GM18951 (cell line): ENCODE measurements at regions not wholly inside any gene's neighbourhood (a gene's known extent, or its start where the extent isn't known, plus 50 kb on each side); places are given as distances from the start of the nearest gene placed in this dataset.

Source experiments
- POLR2A ChIP-seq: IDR thresholded peaks from 4 replicates; pipeline ENCODE4 v1.6.1; 2011; ENCODE audit warnings: mild to moderate bottlenecking; ENCODE audit not compliant: insufficient read length, insufficient read depth; ENCODE audit errors: extremely low read depth
- in situ Hi-C: fragments of 300-500 bp; cut with MboI; formaldehyde crosslinking; loops from one replicate; pipeline ENCODE4 v1.12.0; 2022; ENCODE audit warnings: low sequenced_read_pairs, mixed read lengths, inconsistent platforms; ENCODE audit not compliant: unreplicated experiment

DNA sequence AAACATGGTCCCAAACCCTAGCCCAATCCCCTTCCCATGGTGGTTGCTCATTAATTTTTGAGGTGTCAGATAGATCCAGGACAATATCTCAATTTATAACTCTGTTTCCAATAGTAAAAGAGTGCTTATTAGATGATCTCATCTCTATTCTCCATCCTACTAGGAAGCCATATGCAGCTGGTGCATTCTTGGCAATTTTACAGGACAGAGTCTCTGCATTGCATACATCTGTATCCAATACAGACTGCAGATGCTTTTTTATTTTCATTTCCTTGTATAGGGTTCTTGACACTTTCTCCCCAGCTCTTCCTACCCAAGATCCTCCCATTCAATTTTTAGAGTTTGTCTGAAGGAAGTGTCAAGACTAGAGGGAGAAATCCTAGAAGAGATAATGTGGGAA is 194.8 kb upstream of the DPH6 start:
- no peak for TF ChIP-seq POLR2A

DNA sequence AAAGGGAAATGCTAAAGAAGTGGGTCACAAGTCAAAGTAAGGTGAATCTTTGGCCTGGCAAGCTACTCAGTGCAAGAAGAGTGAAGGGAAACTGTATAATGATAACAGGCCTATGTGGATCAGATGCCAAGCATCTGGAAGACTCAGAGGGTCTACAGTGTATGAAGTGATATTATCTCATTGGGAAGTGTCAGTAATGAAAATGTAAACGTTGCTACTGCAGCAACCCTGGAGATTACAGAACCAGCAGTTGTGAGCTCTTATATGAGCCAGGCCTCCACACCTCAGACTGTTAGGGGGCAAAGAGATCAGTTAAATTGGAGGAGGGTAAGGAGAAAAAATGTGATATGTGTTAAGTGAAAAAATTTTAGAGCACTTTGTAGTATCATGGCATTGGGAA is 195.4 kb upstream of the DPH6 start:
- no peak for TF ChIP-seq POLR2A
- in situ Hi-C loops: no loop called here

More for the DNA sequence above, 194.8 kb upstream of the DPH6 start:
- in situ Hi-C loops: no loop called here

DNA sequence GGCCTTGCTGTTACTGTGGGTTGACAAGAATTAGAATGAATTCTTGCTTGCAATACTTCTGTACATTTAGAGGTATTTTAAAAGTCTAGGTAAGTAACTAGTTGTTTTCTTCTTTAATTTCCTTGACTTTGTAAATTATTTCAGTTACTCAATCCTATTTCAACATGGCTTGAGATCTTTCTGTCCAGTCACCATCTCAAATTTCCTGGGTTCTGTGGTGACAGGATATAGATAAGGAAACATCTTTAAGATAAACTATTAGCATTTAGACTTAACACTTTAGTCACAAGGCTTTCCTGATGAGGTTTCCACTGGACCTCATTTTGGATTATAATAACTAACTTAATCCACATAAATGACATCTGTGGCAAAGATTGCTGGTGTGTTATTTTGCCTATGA is 195.9 kb upstream of the DPH6 start:
- in situ Hi-C loops: no loop called here
- no peak for TF ChIP-seq POLR2A

DNA sequence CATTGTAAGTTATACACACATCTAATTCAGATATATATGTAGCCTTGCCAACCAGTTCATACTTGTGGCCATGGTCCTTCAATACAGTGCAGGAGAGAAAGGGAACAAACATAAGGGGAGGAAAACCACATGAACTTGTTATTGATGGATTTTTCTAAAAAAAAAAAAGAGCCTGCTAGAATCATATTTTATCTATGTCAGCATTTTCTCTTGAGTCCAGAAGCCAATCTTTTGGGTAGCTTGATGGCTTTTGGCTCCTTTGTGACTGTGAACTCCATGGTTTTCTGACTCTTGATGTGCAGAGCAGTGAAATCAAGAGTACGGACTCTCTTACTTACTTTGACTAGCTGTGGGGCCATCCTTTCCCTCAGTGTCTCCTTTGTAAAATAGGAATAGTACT is 197.4 kb upstream of the DPH6 start:
- in situ Hi-C loops: no loop called here
- no peak for TF ChIP-seq POLR2A

DNA sequence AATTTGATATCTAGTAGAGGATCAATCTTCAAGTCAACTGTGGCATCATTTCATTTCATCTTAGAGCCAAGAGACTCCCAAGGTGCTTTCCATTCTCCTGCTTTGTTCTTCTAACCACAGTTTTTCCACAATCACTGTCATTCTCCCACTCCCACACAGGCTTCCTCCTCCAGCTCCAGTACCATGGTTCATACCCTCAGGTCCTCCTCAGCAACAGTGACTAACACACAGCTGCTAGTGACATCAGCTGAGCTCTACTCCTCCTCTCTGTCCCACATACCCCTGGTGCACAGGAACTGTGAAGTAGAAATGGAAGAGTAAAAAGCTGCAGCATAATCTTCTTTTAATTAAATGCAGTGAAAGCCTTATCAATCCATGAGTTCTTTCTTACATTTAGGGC is 200.2 kb upstream of the DPH6 start:
- in situ Hi-C loops: no loop called here

DNA sequence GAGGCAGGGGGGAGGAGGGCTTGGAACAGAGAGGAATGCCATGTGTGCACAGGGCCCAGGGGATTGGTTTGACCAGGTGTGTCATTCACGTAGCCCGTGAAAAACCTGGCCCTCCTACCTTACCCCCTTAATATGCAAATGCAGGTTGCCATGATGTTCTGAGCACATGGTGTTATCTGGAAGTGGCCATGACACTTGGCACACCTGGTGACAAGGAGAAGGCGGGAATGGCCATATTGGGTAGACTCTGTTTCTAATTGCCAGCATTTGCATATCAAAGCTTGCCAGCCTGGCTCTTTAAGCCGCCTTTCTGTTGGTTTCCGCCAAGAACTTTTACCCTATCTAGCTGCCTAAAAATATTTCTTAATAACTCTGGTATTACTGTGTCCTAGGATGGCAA is 202.1 kb upstream of the DPH6 start:
- TF ChIP-seq POLR2A: no peak
- in situ Hi-C loops: no loop called here

More for the DNA sequence above, 200.2 kb upstream of the DPH6 start:
- no peak for TF ChIP-seq POLR2A

DNA sequence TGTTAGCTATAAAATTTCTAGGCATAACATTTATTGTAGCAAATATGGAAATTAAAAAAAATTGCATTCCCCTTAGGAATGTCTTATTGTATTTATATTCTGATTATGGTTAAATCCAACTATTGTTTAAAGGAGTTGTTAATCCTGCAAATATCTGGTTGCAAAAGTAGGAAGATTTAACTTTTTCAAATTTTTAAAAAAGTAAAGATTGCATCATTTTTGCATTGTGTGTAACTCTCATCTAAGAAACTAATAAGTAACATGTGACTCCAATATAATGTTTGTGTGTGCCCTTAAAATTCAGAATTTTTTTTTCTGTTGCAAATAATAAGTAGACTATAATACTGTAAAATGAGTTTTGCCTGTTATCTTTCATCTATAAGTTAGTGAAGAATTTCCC is 204.1 kb upstream of the DPH6 start:
- in situ Hi-C loops: no loop called here
- TF ChIP-seq POLR2A: no peak

DNA sequence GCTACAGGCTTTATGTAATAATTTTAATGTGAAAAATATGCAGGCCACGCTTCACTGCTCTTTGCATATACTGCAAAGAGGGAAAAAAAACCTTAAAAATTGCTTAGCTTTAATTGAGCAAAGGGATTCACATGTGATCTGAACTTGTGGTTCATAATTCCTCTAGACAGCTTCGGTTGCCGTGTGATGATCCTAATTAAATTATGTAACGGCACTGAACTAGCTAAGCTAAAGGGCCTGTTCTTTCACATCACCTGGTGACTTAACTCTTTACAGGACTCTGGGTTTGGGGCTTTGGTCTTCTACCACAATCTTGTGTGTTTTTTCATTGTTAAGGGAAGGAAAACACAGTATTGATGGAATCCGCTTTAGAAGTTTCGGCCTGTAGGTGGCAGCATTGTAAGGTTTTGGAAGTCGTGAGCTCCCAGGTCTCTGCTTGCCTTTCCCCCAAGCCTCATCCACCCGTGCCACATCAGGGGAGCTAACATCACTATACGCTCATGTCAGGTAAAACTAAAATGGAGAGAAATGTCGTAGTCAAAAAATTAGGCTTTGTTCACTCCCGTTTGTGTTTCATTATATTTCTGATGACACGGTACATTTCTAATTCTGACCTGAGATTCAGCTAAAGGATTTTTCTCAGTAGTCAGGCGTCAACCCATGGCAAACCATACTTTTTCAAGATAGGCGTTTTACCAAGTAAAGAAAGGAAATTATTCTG is 205.6 kb upstream of the DPH6 start:
- in situ Hi-C loops: no loop called here
- no peak for TF ChIP-seq POLR2A

DNA sequence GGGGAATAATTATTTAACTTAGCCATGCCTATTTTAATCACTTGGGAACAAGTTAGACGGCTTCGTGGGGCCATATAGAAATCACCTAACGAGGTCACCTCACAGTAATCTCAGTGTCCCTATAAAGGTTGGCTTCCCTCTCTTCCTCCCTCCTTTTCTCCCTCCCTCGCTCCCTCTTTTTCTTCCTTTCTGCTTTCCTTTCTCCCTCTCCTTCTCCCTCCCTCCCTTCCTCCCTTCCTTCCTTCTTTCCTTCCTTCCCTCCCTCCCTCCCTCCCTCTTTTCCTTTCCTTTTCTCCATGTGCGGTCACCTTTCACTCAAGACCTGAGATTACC is 206.1 kb upstream of the DPH6 start:
- no peak for TF ChIP-seq POLR2A

DNA sequence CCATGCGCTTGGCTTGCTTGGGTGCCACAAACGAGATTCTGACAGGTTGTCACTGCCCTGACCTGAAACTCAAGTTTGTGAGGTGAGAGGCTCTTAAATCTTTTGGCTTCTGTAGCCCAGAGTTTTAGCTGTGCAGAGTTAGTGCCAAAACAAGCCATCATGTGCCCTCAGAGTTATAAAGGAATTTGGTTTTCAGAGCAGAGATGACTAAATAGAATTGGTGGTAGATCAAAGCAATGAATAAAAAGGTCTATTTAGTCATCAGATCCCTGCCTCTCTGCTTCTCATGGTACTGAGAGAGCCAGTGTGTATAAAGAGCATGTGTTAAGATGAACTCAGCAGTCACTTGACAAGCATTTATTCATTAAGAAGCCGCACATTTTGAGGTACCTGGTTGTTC is 207.5 kb upstream of the DPH6 start:
- in situ Hi-C loops: no loop called here
- TF ChIP-seq POLR2A: no peak

More for the DNA sequence above, 206.1 kb upstream of the DPH6 start:
- in situ Hi-C loops: no loop called here

DNA sequence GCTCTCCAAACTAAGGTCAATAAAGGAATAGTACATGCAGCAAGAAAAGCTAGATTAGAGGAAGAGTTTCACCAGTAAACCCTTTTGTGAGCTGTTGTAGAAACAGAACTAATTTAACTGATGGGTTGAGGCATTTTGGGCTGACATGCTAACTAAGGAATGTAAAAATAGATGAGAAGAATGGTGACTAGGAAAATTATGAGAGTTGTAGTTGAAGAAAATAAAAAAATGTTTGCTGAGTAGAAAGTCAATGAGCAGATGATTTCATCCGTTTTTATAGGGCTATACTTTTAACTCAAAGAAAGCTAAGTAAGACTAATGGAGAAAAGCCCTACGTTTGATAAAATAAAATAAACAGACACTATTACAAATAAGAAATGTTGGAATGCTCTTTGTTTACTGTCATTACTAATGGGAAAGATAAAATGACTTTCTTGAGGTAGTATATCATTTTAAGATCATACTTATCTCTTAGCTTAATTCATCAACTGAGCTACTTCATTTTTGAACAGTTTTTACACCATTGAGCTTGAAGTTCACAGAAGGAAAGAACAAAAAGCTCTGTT is 209.4 kb upstream of the DPH6 start:
- TF ChIP-seq POLR2A: no peak
- in situ Hi-C loops: no loop called here

DNA sequence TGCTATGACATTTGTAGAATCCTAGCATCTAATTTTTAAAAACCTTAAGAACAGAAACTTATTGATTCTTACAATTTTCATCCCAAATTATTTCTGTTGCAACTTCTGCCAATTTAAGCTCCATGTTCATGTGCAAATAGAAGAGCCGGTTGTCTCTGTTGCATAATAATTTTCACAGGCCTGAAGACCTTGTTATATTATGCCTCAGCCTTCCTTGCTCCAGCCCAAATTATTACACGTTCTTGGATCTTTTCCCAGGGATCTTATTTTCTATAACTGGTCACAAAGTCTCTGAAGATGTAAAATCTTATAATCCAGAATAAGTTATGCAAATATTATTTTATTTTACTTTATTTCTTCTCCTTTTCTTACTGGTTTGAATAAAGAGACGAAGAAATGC is 210.7 kb upstream of the DPH6 start:
- in situ Hi-C loops: no loop called here
- no peak for TF ChIP-seq POLR2A

DNA sequence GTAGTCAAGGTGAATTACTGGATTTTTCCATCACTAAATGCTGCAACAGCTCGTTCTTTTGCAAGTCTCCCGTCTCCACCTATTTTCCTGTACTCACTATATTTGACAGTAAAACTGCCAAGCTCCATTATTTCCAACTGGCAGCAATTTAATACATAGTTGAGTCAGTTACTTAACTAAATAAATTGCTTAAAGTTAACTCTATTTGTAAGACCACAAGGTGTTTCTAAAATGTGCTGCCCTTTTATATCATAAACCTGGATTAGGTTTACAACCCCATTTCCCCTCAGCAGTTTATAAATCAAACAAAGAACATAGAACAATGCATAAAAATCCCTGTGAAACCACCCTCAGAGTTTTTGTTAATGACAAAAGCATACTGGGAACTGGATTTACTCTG is 211.4 kb upstream of the DPH6 start:
- in situ Hi-C loops: no loop called here
- TF ChIP-seq POLR2A: no peak

DNA sequence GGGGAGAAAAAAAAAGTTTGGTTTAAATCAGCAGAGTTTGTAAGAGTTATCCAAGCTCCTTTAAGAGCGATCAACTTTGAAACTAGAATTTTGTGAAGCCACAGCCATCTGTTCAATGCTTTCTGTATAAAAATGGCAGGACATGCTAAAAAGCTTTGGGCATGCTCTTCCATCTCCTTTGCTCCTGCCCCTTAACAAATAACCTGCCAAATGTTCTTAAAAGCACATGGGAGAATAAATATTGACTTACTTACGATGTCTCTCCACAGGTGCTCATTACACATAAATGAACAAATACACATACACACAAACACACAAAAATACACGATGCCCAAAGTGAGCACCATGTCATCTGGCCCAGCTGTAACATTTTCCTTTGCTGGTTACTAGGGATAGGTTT is 211.8 kb upstream of the DPH6 start:
- in situ Hi-C loops: no loop called here
- no peak for TF ChIP-seq POLR2A
